GM18867 (cell line): ENCODE measurements at regions not wholly inside any gene's neighbourhood (a gene's known extent, or its start where the extent isn't known, plus 50 kb on each side); places are given as distances from the start of the nearest gene placed in this dataset.

Source experiments
- ATAC-seq: cut with Tn5 transposase; IDR thresholded peaks from one replicate; pipeline ENCODE4 v1.9.1; 2021; ENCODE audit warnings: mild to moderate bottlenecking, moderate library complexity; ENCODE audit not compliant: unreplicated experiment

GRCh38 chr18:10207682-10208345, 246.6 kb upstream of the APCDD1 start:
- no peak for ATAC-seq

GRCh38 chr18:10209302-10209701, 245.1 kb upstream of the APCDD1 start:
- ATAC-seq: no peak

- no peak for ATAC-seq
Observed at GRCh38 chr18:10210057-10210633, 244.3 kb upstream of the APCDD1 start.

DNA sequence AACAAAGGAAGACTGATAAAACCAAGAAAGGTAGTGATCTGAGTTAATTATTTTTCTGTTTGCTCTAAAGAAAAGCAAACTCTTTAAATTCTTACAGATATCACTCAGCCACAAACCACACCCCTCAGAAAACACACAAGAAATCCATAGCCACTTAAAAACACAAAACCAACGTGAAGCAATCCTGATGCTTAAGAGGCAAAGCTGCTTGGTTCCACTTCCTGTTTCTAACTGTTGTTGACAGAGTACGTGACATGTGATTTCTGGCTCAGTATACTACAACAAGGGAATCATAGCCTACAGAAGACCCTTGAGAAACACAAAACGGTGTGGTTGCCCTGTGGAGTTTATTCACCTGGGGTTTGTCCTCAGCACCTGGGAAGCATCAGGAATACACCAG, 240.9 kb upstream of the APCDD1 start:
- no peak for ATAC-seq

DNA sequence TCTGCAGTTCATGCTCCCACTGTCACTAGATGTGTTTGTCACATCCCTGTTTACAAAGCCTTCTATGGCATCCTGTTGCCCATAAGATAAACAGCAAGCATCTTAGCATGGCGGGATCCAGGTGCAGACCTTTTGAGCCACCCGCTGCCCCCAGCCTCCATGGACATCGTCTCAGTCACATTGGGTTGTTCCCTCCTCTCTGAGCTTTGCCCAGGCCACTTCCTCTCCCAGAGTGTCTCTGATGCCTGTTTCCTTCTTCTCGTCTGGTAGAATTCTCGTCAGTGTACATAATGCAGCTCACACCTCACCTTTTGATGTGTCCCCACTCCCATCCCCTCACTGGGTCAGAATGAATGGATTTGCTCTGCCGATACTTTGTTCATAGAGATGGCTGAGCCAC, 239.0 kb upstream of the APCDD1 start:
- no peak for ATAC-seq

DNA sequence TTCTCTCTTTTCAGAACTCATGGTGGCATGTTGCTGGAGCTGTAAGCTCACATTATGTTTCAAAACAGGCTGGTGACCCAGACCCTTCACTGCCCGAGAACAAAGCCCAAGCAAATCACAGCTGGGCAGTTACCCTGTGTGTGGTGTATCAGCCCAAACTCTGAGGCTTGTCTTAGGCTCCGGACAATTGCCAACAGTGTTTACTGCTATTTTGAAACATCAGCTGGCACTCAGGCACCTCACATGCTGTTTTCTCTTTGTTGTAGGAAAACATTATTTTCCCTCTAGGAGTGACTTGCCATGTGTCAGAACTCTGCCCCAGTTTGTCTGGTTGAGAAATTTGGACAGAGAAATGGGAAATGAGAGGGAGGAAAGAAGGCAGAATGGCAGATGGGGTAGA, 237.6 kb upstream of the APCDD1 start:
- no peak for ATAC-seq

DNA sequence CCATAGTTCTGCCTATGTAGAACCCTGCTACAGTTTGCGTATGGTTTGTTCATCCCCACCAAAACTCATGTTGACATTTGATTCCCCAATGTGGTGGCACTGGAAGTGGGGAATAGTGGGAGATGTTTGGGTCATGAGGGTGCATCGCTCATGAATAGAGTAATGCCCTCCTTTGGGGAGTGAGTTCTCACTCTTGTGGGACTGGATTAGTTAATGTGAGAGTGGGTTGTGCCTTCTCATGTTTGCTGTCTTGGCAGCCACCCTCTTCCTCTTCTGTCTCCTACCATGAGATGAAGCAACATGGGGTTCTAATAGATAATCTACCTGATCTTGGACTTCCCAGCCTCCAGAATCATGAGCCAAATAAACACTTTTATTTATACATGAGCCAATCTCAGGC, 237.2 kb upstream of the APCDD1 start:
- ATAC-seq: no peak

DNA sequence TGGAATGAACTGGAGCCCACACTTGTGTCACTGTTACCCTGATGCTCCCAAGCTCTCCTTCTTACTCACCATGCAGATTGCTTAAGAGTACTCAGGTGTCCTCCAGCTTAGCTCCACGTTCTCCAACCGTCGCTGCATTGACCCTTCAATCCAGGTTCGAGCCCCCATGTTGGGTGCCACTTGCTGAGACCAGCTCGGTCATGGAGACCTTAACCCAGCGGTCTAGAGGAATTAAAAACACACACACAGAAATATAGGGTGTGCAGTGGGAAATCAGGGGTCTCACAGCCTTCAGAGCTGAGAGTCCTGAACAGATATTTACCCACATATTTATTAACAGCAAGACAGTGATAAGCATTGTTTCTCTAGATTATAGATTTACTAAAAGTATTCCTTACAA, 229.1 kb upstream of the APCDD1 start:
- ATAC-seq: no peak

GRCh38 chr18:10226971-10227370, 227.5 kb upstream of the APCDD1 start:
- no peak for ATAC-seq

- no peak for ATAC-seq
Observed at GRCh38 chr18:10228326-10228725, 226.1 kb upstream of the APCDD1 start.

DNA sequence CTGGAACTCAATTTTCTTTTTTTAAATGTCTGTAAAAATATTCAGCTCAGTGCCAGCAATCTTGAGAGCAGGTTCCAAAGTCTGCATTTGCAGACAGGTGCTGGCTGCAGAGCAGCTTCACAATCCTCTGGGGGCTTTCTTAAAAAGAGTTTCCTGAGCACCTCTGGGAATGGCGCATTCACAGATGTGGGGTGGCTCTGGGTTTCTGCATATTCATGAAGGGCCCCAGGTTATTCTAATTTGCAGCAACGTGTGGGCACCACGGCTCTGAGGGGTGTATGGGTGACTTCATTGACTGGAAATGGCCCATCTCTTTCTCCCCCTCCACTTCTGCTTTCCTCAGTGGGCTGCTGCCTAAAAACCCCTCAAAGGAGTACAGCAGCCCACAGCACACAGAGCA, 225.0 kb upstream of the APCDD1 start:
- no peak for ATAC-seq

GRCh38 chr18:10230072-10230471, 224.4 kb upstream of the APCDD1 start:
- no peak for ATAC-seq

DNA sequence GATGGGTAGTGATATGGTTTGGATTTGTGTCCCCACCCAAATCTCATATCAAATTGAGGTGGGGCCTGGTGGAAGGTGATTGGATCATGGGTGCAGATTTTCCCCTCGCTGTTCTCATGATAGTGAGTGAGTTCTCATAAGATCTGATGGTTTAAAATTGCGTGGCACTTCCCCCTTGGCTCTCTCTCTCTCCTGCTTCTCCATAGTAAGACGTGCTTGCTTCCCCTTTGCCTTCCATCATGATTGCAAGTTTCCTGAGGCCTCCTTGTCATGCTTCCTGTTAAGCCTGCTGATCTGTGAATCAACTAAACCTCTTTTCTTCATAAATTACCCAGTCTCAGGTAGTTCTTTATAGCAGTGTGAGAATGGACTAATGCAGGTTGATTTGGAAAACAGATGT, 223.2 kb upstream of the APCDD1 start:
- ATAC-seq: no peak

DNA sequence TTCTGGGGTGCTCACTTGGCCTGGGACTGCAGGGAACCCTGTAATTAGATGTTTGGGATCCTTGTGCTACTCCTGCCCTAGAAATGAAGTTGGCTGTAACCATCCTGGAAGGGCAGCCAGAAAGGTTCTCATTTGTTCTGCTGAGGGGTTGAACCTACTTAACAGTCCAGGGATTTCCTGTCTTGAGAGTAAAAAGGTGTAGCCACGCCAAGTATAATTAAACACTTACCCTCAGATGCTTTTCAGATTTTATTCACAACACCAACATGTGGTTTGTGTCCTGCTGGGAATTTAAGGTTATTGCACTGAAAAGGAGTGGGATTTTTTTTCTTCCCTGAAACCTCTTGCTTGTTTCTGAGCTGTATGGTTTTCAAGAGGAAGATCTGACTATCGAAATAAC, 222.4 kb upstream of the APCDD1 start:
- no peak for ATAC-seq

DNA sequence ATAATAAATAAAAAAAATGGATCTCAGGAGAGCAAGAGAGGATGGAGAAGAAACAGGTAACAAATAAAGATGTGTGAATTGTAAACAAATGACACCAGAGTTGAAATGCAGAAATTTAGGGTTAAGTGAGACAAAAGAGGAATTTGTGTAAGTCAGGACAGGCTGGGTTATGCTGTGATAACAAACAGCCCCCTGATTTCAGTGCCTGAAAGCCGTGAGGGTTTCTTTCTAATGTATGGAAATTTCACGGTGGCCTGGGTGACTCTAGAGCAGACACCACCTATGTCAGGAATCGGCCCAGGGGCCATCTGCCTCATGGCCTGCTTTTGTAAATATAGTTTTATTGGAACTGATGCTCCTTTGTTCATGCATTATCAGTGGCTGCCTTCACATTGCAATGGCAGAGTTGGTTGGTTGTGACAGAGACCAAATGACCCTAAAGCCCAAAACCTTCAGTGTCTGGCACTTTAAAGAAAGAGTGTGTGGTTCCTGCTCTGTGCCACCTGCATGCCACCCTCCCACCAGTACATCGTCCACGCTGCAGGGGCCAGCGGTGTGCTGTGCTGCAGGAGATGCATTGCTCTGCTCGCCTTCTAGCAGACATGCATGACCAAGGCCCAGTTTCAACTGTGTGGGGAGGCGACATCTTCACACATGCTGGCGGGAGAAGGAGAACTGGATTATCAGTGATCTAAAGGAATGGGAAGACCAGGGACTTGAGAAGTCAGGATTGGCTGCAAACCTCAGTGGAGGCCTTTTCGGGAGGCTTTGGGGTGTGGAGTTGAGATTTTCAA, 221.2 kb upstream of the APCDD1 start:
- ATAC-seq: no peak

- ATAC-seq: no peak
Observed at GRCh38 chr18:10234281-10234680, 220.2 kb upstream of the APCDD1 start.

- no peak for ATAC-seq
Observed at GRCh38 chr18:10234912-10235660, 219.3 kb upstream of the APCDD1 start.

GRCh38 chr18:10235661-10235952, 218.8 kb upstream of the APCDD1 start:
- no peak for ATAC-seq

GRCh38 chr18:10239103-10239502, 215.3 kb upstream of the APCDD1 start:
- ATAC-seq: no peak

GRCh38 chr18:10239991-10240634, 214.3 kb upstream of the APCDD1 start:
- ATAC-seq: no peak

DNA sequence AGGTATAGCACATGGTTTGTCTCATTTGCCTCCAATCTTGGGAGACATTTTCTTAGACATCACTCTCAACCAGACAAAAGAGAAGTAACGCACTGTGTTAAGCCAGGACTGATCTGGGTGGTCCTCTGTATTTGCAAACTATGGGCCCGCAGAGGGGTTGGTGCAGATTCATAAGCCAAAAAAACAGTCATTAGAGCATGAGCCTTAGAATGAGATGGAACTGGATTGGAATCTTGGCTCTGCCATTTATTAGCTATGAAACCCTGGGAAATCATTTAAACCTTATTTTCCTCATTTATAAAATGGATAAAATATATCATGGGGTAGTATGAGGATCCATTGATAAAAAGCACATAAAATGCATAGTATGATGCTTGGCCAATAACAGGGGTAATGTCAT, 213.5 kb upstream of the APCDD1 start:
- no peak for ATAC-seq
